Activated CD8-positive, alpha-beta memory T cell treated with anti-CD3 and anti-CD28 coated beads, Interleukin-2, amount 50 U/mL, for 48 hours (primary cell): ENCODE measurements at regions not wholly inside any gene's neighbourhood (a gene's known extent, or its start where the extent isn't known, plus 50 kb on each side); places are given as distances from the start of the nearest gene placed in this dataset.

ENCODE experiments used
- DNase-seq: peaks from one replicate; pipeline ENCODE4 v3.0.0-alpha.2; 2020

DNA sequence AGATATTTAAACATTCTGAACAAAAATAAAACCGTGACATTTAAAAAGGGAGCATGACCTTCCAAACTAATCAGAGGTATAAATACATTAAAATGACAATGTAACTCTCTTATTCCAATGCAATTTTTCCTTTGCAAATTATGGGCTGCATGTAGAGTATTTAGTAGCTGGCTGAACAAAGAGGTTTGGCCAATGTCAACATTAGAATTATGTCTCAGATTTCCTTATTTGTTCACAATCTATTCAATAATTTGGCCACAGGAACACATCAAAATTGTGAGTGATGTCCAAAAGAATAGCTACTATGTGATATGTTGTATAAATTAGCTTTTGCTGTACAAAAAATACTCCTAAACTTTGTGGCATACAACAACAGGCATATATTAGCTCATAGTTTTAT lies 580.0 kb upstream of the MARCKS start:
- no peak for DNase-seq

DNA sequence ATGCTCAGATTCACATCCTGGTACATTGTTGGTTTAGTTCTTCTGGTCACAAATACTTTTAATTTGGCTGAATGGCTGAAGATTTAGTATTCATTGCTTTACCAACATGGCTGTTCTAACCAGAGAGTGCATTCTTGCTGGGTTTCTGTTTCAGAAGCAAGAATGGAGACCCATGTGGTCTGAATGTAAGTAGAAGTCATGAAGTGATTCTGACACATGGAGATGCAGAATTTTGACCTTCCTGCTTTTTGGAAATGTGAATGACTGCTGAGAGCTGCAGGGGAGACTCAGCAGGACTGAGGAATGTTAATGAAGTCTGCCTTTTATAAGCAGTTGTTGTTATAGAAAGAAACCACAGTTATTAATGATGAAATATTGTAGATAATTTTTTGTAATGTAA lies 576.1 kb upstream of the MARCKS start:
- no peak for DNase-seq

DNA sequence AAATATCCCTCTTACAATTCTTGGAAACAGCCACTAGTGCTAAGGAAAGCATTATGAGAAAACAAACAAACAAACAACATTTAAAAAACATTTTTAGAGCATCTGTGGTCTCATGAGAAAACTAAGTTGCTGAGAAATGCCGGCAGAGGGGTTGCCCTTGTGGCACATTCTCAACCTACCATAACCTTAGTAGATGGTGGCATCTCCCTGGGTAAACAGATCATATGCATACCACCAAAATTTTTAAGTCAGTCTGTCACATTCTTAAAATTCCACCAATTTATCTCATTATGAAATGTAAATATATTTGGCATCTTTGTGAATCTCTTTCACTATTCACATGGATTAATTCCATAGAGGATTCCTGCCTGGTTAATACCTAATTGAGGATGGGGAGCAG lies 575.7 kb upstream of the MARCKS start:
- no peak for DNase-seq

DNA sequence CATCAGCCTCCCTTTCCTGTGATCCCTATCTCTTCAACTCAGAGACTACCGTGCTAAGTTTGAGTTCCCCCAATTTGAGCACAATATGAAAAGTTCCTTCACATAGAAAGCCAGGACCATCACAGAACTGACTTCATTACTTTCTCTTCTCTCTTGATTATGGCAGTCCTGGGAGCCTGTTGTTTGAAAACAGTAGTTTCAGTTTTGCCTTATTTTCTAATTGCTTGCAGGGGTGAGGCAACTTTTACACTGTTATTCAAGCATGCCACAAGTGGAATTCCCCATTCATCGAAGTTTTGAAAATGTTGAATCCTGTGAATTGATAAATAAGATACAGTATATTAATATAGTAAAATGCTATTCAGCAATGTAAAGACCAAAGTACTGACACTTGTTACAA lies 569.7 kb upstream of the MARCKS start:
- no peak for DNase-seq

DNA sequence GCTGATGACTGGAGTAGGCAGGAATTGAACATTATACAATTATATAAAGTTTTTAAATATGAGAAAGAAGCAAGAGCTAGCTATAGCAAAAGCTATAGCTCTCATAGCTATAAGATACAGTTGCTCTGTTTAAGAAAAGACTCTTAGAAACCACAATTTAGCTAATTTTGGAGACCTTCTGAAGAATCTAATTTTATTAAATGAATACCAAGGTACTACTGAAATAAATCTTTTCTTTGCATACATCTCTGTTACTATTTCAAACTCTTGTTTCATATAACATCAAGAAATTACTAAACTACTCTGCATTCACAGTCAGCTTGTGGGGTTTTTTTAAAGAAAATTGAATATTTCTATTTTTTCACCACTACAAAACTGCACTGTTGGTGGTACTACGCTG lies 568.7 kb upstream of the MARCKS start:
- no peak for DNase-seq

DNA sequence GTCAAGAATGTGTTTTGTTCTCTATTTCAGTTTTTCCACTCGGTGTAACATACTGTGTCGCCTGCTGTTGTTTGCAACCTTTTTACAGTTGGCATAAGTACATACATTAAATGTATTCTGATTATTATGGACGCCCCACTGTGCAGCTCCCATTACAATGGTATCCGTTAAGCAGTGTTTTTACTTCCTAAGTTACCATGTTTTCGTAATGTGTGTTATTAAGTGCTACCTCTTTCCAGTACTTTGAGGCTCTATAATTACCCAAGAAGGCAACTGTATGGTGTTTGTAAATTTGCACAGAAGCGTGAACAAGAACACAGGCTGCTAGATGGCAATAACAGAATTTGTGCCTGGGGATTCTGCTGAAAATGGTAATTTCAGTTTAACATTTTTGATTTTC lies 568.0 kb upstream of the MARCKS start:
- DNase-seq: no peak

DNA sequence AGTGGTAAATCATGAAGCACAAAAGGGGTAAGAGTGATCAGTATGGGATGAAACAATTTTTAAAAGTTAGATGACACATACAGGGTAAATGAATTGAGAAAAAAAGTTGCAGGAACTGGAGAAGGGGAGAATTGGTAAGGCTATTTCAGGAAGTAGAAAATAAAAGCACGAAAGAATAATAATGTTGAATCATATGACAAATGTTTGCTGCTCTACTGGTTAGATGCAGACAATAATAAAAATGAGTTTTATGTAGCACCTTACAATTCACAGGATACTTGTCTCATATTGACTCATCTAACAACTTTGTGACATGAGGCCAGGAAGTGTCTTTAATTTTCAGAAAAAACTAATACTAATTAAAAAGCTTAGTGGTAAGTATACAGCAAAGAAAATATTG lies 566.5 kb upstream of the MARCKS start:
- no peak for DNase-seq

DNA sequence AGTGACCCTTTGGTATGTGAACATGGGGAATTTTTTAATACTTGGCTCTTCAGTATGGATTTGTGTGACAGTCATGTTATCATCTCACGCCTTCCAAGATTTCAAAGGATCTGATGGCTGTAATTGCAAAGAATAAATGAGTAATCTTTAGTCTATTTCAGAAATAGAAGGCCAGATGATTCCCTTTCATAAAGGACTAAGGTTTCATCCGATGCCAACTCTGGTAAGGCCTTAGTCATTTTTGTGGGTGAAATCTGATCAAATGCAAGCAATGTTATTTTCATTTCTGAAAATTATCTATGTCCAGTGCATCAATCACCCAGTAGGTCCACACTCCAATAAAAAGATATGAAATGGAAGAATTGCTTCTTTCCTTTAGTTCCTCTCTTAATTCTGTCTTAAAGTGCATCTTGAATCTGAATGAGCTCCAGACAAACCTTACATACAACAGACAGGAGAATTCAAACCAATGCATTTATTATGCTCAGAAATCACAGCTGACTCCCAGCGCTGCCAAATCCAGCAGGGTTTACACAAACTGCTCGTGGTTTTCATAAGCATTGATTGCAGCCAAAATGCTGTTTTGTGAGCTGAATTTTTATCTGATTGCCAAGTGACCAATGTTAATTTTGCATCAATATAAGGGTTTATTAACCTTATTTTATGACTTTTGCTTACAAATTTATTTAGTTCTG lies 565.2 kb upstream of the MARCKS start:
- no peak for DNase-seq

DNA sequence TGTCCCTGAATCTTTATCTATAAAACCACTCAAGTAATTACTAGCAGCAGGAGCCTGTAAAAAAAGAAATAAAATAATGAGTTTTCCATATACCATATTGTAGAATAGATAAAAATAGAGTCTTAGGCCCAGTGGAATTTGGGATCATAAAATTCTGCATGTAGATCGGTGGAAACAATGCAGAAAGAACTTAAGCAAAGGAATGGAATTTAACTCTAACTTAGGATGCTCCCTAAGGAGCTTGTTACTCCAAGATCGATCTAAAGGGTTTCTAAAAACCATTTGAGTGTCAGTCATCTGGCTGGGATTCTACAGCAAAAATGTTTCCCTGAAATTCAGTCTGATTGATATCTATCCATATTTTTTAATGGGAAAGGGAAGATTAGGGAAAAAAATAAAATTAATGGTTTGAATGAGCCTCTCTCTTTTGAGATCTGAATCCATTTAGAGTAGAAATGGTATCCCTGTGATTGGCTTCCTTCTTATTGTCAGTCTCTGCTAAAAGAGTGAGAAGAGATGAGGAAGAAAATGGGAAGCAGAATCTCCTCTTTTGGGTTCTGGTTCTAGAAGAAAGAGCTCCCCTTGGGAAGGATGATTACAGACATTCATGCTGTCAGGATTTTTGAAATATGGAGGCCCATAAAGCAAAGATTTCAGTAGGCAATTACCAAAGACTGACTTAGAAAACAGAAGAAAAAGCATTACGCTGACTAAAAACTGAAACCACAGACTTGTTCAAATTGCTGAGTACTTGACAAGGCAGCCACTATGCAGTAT lies 564.3 kb upstream of the MARCKS start:
- DNase-seq: no peak

DNA sequence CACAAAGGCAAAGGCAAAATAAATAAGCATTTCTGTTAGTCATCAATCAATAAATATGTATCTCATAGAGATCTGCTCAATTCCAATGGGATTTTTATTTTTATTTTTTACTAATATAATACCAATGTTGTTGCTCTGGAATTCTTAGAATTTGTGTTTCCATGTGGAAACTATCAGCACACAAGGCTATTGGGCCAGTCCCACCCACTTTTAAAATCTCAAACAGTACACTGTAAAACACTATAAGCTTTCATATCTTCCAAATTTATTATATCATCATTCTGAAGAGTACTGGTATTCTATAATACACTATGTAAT lies 563.8 kb upstream of the MARCKS start:
- DNase-seq: no peak

DNA sequence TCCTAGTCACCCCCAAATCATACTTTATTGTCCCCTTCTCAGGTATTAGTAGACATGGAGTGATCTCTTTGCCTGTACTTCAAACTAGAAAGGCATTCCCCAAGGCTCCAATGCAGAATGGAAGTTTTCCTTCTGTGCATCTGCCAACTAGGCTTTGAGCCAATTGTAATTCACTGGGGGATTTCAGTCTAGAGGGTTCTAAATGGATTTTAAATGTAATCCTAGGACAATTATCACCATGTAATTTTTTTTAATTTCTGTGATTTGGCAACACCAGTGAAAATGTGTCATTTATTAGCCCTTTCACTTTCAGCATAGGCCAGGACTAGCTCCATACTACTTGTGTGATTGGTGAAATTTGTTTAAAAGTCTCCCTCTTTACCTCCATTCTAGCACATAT lies 557.6 kb upstream of the MARCKS start:
- no peak for DNase-seq

DNA sequence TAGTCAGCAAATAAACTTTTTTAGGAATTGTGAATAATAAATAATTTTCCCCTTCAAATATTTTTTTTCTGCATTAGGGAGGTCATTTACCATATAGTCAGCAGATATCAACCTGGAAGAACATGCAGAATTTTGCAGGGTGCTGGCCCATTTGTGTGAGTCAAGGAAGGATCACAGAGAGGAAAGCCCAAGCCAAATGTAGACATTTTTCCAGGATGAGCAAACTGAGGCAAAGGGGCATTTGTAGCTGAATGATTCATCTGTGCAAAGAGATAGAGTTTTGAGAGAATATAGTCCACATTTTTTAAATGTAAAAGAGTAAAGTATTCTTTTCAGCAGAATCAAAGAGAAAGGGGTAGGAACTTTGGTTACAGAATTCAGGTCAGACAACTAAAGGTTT lies 555.5 kb upstream of the MARCKS start:
- no peak for DNase-seq

DNA sequence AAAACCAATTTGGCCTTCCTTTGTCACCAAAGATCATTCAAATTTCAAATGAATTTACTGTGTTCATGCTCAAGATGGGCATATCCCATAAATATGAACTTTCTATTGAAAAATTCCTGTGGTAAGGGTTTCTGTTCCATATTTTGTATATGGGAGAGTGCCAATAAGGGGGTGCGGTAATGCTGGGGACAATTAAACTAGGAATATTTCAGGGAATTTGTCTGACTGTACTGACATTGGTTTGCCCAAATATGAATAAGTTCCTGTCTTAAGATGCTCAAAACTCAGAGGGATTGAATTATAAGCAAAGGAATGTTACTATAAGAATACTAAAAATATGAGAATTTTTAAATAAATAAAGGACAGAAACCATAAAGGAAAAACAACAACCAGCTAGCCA lies 553.0 kb upstream of the MARCKS start:
- no peak for DNase-seq

DNA sequence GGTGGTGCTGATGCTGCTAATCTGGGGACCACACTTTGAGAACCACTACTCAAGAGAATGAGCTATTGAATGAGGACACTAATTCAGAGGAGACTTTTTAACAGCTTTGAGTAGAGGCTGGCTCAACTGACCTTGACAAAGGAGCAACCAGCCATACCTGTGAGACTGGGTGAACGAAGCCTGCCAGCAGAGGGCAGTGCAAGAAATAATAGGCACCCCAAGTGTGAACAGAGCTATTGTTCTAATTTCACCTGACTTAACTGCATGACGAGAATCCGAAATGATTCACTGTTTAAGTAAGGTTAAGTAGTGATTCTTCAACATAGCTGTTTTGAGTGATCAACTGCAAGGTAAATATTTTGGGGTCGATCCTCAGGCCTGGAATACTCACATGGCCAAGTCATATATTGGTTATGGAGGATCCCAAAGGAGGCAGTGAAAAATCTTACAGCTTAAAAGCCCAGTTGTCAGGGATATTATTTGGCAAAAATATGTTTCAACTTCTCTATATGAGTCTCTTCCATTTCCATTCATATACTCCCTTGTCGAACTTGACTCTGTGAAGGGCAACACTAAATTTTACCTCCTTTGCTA lies 550.5 kb upstream of the MARCKS start:
- DNase-seq: peak; percentile 49

DNA sequence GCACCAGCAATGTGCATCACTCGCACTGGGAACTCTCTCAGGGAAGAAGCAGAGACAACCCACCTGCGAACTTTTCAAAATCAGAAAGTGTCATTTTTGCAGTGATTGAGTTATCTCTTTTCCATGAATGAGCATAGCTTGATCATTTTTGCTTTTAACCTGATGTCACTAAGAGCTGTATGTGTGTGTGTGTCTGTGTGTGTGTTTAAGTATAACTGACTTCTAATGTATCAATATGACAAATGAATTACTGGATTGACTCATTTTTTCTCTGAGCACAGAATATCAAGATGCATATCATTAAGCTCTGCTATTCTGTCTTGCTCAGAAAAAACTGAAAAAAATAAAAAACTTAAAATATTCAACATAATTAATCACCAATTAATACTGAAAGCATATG lies 548.9 kb upstream of the MARCKS start:
- no peak for DNase-seq

DNA sequence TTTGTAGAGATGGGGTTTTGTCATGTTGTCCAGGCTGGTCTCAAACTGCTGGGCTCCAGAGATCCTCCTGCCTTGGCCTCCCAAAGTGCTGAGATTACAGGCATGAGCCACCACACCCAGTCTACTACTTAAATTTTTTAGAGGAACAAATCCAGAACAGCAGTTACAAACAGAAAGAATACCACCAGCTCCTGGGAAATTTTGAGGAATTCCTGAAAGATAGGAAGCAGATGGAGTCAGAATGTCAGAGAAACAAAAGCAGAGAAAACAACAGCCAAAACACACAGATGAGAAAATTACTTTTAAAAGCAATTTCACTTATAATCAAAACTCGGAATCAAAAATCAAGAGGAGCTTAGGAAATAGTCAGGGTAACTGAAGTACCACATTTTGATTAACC lies 543.3 kb upstream of the MARCKS start:
- no peak for DNase-seq

DNA sequence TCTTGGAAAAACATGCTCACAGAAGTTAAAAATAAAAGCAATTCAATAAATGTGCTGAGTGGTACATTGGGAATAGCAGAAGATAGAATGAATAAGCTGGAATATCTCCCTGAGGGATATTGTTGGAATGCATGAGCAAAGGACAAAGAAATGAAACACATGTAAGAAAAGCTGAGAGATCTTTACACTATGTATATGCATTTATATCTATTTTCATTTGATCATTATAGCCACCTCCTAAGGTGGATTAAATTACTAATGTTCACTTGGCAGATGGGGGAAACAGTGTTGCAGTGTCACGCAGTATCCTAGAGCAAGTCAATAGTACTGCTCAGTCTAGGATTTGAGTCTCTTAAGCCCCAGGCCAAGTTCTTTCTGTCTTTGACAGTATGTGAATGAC lies 542.0 kb upstream of the MARCKS start:
- DNase-seq: no peak

DNA sequence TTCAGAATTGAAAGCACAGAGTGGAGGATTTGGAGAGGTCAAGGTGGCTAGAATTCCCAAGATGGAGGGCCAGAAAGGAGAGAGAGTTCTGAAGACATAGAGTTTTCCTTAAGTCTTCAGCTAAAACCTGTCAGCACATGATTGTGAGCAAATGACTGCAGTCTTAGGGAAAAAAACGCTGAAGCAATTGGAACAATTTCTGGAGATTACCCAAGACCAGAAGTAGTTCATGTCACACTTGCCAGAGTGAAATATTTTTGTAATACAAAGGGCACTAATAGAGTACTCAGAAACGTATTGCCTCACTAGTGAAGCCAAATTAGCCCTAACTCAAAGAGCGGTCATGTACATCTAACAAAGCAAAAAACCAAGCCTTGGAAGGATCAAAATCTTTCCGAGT lies 541.3 kb upstream of the MARCKS start:
- no peak for DNase-seq

DNA sequence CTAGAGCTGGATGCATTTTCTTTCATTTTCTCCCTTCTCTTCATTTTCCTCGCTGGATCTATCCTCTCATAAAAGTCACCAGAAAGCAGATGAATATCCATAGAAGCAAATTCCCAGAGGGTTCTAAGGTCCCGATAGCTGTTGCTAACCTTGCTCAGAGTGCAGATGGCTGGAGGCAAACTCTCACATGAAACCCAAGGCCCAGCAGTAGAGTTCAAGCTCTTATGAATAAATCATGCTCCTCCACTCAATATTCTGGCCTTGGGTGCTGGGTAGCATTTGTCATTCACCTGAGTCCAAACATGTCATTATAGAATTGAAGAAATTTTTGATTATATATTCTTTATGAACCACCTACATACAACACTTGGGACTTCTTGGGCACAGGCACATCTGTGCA lies 539.7 kb upstream of the MARCKS start:
- no peak for DNase-seq

DNA sequence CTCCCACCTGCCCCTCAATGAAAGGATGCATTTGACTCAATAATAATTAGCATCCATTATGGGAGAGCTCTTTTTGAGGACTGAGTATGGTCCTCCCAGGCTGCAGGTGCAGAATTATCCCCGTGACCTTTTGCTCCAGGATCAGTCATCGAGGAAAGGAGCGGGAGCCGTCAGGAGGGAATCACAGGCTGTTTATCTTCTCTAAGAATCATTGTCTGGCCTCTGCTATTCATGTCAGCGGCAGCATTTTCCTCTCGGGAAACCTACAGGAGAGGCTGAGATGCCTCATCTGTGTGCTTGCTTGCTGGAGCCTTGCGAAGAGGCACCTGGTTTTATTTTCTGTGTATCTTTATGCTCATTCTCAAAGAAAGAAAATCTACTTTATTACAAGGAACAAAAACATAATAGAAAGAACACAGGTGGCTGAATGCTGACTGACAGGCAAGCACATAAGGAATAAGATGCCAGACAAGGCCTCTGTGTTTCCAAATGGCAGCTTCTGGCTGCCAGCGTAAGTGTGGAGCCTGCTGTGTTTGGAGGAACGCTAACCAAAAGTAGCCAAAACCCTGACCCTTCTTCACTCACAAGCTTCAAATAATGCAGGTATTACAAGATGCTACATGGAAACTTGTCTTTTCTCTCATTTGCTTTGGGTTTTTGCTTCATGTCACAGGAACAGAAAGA lies 539.1 kb upstream of the MARCKS start:
- no peak for DNase-seq

DNA sequence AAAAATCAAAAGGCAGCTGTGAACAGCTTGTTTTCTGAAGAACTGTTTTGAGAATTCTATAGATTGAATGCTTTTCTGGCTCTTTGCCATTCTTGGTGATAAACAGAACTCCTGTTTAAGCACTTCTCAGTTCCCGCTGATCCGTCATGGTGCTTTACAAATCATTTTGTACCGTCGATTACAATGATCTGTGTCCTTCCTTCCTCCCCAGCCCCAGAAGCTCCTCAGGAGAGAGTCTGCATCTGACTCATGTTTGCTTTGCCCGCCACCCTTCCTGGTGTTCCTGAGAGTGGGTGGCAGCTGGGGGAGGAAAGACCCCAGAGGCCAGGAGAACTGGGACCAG lies 538.6 kb upstream of the MARCKS start:
- DNase-seq: no peak

DNA sequence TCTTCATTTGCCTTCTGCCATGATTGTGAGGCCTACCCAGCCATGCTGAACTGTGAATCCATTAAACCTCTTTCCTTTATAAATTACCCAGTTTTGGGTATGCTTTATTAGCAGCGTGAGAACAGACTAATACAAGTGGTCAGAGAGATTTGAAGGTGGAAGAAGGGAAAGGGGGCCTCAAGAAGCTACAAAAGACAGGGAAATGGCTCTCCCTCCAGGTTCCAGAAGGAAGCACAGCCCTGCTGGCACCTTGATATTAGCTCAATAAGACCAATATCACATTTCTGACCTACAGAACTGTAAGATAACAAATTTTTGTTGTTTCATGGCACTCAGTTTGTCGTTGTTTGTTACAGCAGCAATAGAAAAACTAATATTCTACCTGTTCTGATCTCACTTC lies 536.5 kb upstream of the MARCKS start:
- no peak for DNase-seq

DNA sequence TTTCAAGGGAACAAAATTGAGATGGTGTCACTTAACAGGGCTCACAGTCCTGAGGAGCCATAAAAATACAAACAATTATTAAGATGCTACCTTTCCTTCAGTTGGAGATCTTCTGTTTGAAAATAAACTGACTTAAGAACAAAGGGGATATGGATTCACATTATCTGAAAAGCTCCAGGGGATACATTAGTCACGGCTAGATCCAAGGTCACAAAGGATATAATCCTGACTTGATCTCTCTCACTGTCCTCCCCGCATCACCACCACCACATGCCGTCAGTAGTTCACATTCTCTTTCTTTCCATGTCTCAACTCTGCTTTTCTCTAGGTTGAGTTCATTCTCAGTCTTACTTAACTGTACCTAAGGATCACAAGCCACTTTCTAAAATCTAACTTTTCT lies 530.4 kb upstream of the MARCKS start:
- no peak for DNase-seq

DNA sequence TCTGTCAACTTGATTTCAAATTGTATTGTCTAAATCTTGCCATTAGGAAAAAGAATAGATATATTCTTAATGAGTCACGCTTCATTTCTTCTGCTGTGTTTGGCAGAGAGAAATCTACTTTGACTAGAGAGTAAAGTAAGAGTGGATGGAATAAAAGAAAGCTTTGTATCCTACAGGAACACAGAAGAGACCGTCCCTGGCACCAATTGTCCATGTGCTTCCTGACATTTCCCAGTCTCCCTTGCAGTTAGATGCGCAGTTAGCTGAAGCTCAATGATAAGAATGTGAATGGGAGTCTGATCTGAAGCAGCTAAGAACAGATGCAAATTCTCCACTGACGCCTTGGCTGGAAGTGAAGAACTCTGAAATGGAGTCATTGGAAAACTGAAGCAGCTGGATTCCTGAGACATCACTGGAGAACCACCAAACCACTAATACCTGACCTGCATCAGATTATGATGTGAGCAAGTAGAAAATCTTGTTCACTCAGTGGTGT lies 528.2 kb upstream of the MARCKS start:
- no peak for DNase-seq
